ENCODE measurements at regions not wholly inside any gene's neighbourhood (a gene's known extent, or its start where the extent isn't known, plus 50 kb on each side); places are given as distances from the start of the nearest gene placed in this dataset.

DNA sequence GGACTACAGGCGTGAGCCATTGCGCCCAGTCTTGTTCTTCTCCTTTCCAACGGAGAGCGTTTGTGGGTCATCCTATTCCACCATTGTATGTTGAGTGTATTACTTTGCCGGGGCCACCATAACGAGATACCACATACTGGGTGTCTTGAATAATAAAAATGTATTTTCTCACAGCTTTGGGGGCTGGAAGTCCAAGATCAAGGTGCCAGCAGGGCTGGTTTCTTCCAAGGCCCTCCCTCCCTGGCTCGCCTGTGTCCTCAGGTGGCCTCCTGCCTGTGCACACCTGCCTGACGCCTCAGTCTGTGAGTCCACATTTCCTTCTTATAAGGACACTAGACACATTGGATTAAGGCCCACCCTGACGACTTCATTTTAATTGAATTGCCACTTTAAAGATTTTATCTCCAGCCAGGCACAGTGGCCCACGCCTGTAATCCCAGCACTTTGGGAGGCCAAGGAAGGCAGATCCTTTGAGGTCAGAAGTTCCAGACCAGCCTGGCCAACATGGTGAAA is 175.1 kb downstream of the C9orf50 start:
- no peak for TF ChIP-seq GATA2 (IDR thresholded peaks at IDR 0.05; ENCODE audit: low read depth, low read length)
- no peak for TF ChIP-seq GATA3 (IDR thresholded peaks at IDR 0.05; ENCODE audit: low read depth, low read length)

Data from SH-SY5Y (cell line).